ENCODE measurements at regions not wholly inside any gene's neighbourhood (a gene's known extent, or its start where the extent isn't known, plus 50 kb on each side); places are given as distances from the start of the nearest gene placed in this dataset.

- TF ChIP-seq, protein P1, sequence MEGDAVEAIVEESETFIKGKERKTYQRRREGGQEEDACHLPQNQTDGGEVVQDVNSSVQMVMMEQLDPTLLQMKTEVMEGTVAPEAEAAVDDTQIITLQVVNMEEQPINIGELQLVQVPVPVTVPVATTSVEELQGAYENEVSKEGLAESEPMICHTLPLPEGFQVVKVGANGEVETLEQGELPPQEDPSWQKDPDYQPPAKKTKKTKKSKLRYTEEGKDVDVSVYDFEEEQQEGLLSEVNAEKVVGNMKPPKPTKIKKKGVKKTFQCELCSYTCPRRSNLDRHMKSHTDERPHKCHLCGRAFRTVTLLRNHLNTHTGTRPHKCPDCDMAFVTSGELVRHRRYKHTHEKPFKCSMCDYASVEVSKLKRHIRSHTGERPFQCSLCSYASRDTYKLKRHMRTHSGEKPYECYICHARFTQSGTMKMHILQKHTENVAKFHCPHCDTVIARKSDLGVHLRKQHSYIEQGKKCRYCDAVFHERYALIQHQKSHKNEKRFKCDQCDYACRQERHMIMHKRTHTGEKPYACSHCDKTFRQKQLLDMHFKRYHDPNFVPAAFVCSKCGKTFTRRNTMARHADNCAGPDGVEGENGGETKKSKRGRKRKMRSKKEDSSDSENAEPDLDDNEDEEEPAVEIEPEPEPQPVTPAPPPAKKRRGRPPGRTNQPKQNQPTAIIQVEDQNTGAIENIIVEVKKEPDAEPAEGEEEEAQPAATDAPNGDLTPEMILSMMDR (IDR thresholded peaks at IDR 0.05) = no peak
- no peak for TF ChIP-seq EZH2 (IDR thresholded peaks at IDR 0.05; ENCODE audit: borderline replicate concordance, insufficient read depth, low read depth, low read length, poor library complexity, severe bottlenecking)
- Histone ChIP-seq H3K4me1 (ENCODE audit: control insufficient read depth in 2 of 2, insufficient read depth in 2 of 2, low read length in 2 of 2) (no peaks in the 10 kb centered on the region), H3K36me3 (replicated peaks in 1 of 2; ENCODE audit: control extremely low read depth in 1 of 2, control insufficient read depth in 1 of 2, extremely low read depth in 1 of 2, insufficient read depth in 2 of 2, low read length in 1 of 2) (no peaks in the 10 kb centered on the region), H3K27ac (ENCODE audit: low read length in 2 of 2) (no peak overlapping the region), H3K79me2 (ENCODE audit: control insufficient read depth, insufficient read depth, low read length) (no peaks in the 10 kb centered on the region), H3K27me3 (replicated peaks in 1 of 4; ENCODE audit: control extremely low read depth in 1 of 4, control insufficient read depth in 3 of 4, insufficient read depth in 4 of 4, low read length in 3 of 4) (no peaks in the 10 kb centered on the region), H3K4me2 (replicated peaks; ENCODE audit: low read depth, low read length, poor library complexity, severe bottlenecking) (no peak overlapping the region), H3K9me3 (ENCODE audit: control extremely low read depth in 1 of 3, control insufficient read depth in 2 of 3, insufficient read depth in 1 of 3, low read length in 2 of 3) (no peaks in the 10 kb centered on the region), H3K9ac (ENCODE audit: low read length) (no peak overlapping the region), H4K20me1 (ENCODE audit: control insufficient read depth, insufficient read depth, low read length, poor library complexity, severe bottlenecking) (no peaks in the 10 kb centered on the region), H2AFZ (ENCODE audit: insufficient read depth, low read depth, low read length, poor library complexity, severe bottlenecking) (no peak overlapping the region), H3K4me3 (ENCODE audit: control extremely low read depth in 1 of 5, extremely low read depth in 1 of 5, insufficient read depth in 1 of 5, low read depth in 2 of 5, low read length in 4 of 5) (no peak overlapping the region)
- no peaks in the 10 kb centered on the region for H3K4me1 Mint-ChIP-seq
- no peak overlapping the region for H3K27ac Mint-ChIP-seq
- ChIA-PET CTCF (no interaction called here), POLR2A (no interaction called here)
- ATAC-seq (ENCODE audit: low read depth) (no peak), DNase-seq (no peak)
- 56% methylated on average over 2 of the region's 6 CpGs for WGBS (ENCODE audit: insufficient coverage)
- no peaks in the 10 kb centered on the region for H3K27me3 Mint-ChIP-seq
- intact Hi-C loops (cut with micrococcal nuclease) = no loop called here
- no peak overlapping the region for H3K4me3 Mint-ChIP-seq
- H3K9me3 Mint-ChIP-seq (ENCODE audit: insufficient read depth) = no peaks in the 10 kb centered on the region
These were observed 106.8 kb upstream of the DOK5 start for GRCh38 chr20:54368570-54368969.

DNA sequence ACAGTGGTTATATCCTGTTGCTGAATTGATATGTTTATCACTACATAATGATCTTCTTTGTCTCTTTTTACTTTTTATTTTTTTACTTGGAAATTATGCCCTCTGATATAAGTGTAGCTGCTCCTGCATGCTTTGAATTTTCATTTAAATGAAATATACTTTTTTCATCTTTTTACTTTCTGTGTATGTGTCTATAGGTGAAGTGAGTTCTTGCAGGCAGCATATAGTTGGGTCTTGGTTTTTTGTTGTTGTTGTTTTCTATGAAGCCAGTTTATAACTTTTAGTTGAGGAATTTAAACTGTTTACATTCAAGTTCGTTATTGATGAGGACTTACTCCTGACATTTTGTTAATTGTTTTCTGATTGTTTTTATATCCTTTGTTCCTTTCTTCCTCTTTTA lies 103.1 kb upstream of the DOK5 start:
- H3K36me3 ChIP-seq (replicated peaks in 1 of 2; ENCODE audit: control extremely low read depth in 1 of 2, control insufficient read depth in 1 of 2, extremely low read depth in 1 of 2, insufficient read depth in 2 of 2, low read length in 1 of 2) = no peaks in the 10 kb centered on the region
- TF ChIP-seq EZH2 (IDR thresholded peaks at IDR 0.05; ENCODE audit: borderline replicate concordance, insufficient read depth, low read depth, low read length, poor library complexity, severe bottlenecking) = no peak
- TF ChIP-seq, protein P1 (IDR thresholded peaks at IDR 0.05) = no peak
- Mint-ChIP-seq H3K27ac (no peak overlapping the region), H3K4me3 (no peak overlapping the region), H3K27me3 (no peaks in the 10 kb centered on the region), H3K9me3 (ENCODE audit: insufficient read depth) (no peaks in the 10 kb centered on the region), H3K4me1 (no peaks in the 10 kb centered on the region)
- no peaks in the 10 kb centered on the region for H3K27me3 ChIP-seq (replicated peaks in 1 of 4; ENCODE audit: control extremely low read depth in 1 of 4, control insufficient read depth in 3 of 4, insufficient read depth in 4 of 4, low read length in 3 of 4)
- DNase-seq (no peak), ATAC-seq (ENCODE audit: low read depth) (no peak)
- no peak overlapping the region for H3K27ac ChIP-seq (ENCODE audit: low read length in 2 of 2)
- H2AFZ ChIP-seq (ENCODE audit: insufficient read depth, low read depth, low read length, poor library complexity, severe bottlenecking) = no peak overlapping the region
- POLR2A ChIA-PET = no interaction called here
- no peak overlapping the region for H3K4me3 ChIP-seq (ENCODE audit: control extremely low read depth in 1 of 5, extremely low read depth in 1 of 5, insufficient read depth in 1 of 5, low read depth in 2 of 5, low read length in 4 of 5)
- H3K4me2 ChIP-seq (replicated peaks; ENCODE audit: low read depth, low read length, poor library complexity, severe bottlenecking) = no peak overlapping the region
- CTCF ChIA-PET = no interaction called here
- intact Hi-C loops (cut with micrococcal nuclease) = no loop called here
- H3K9ac ChIP-seq (ENCODE audit: low read length) = no peak overlapping the region
- no peaks in the 10 kb centered on the region for H3K4me1 ChIP-seq (ENCODE audit: control insufficient read depth in 2 of 2, insufficient read depth in 2 of 2, low read length in 2 of 2)
- no peaks in the 10 kb centered on the region for H4K20me1 ChIP-seq (ENCODE audit: control insufficient read depth, insufficient read depth, low read length, poor library complexity, severe bottlenecking)
- no CpG with 5 or more reads among the region's 1 CpG for WGBS (ENCODE audit: insufficient coverage)
- H3K79me2 ChIP-seq (ENCODE audit: control insufficient read depth, insufficient read depth, low read length) = no peaks in the 10 kb centered on the region
- peaks cover 0 to 3% (median 0%) of the 10 kb centered on the region in 3 donors for H3K9me3 ChIP-seq (ENCODE audit: control extremely low read depth in 1 of 3, control insufficient read depth in 2 of 3, insufficient read depth in 1 of 3, low read length in 2 of 3)

All from B cell (primary cell).